ENCODE measurements at regions not wholly inside any gene's neighbourhood (a gene's known extent, or its start where the extent isn't known, plus 50 kb on each side); places are given as distances from the start of the nearest gene placed in this dataset.

- no peak for DNase-seq (ENCODE audit: low read depth)
- no peaks in the 10 kb centered on the region for H3K27me3 ChIP-seq (ENCODE audit: control insufficient read depth, insufficient read depth, low read length)
- no peaks in the 10 kb centered on the region for H3K36me3 ChIP-seq (ENCODE audit: control insufficient read depth, insufficient read depth, low read length)
- TF ChIP-seq CTCF (IDR thresholded peaks at IDR 0.05; ENCODE audit: insufficient read depth, low read length, poor library complexity, severe bottlenecking) = no peak
- H3K4me3 ChIP-seq (ENCODE audit: low read depth, low read length) = no peak overlapping the region
Observed at GRCh38 chr5:39721394-39721793, 296.6 kb upstream of the DAB2 start.

- H3K4me3 ChIP-seq (ENCODE audit: low read depth, low read length) = no peak overlapping the region
- no peaks in the 10 kb centered on the region for H3K27me3 ChIP-seq (ENCODE audit: control insufficient read depth, insufficient read depth, low read length)
- no peak for DNase-seq (ENCODE audit: low read depth)
- H3K36me3 ChIP-seq (ENCODE audit: control insufficient read depth, insufficient read depth, low read length) = no peaks in the 10 kb centered on the region
- no peak for TF ChIP-seq CTCF (IDR thresholded peaks at IDR 0.05; ENCODE audit: insufficient read depth, low read length, poor library complexity, severe bottlenecking)
Observed at GRCh38 chr5:39720136-39720535, 295.4 kb upstream of the DAB2 start.

- Histone ChIP-seq H3K36me3 (ENCODE audit: control insufficient read depth, insufficient read depth, low read length) (no peaks in the 10 kb centered on the region), H3K27me3 (ENCODE audit: control insufficient read depth, insufficient read depth, low read length) (no peaks in the 10 kb centered on the region), H3K4me3 (ENCODE audit: low read depth, low read length) (no peak overlapping the region)
- no peak for TF ChIP-seq CTCF (IDR thresholded peaks at IDR 0.05; ENCODE audit: insufficient read depth, low read length, poor library complexity, severe bottlenecking)
- no peak for DNase-seq (ENCODE audit: low read depth)
Observed at GRCh38 chr5:39717176-39717897, 292.6 kb upstream of the DAB2 start.

- Histone ChIP-seq H3K27me3 (ENCODE audit: control insufficient read depth, insufficient read depth, low read length) (no peaks in the 10 kb centered on the region), H3K36me3 (ENCODE audit: control insufficient read depth, insufficient read depth, low read length) (no peaks in the 10 kb centered on the region), H3K4me3 (ENCODE audit: low read depth, low read length) (no peak overlapping the region)
- no peak for DNase-seq (ENCODE audit: low read depth)
- peak; percentile 53 for TF ChIP-seq CTCF (IDR thresholded peaks at IDR 0.05; ENCODE audit: insufficient read depth, low read length, poor library complexity, severe bottlenecking)
Observed at GRCh38 chr5:39716532-39717028, 291.8 kb upstream of the DAB2 start.

- Histone ChIP-seq H3K36me3 (ENCODE audit: control insufficient read depth, insufficient read depth, low read length) (no peaks in the 10 kb centered on the region), H3K27me3 (ENCODE audit: control insufficient read depth, insufficient read depth, low read length) (no peaks in the 10 kb centered on the region), H3K4me3 (ENCODE audit: low read depth, low read length) (no peak overlapping the region)
- DNase-seq (ENCODE audit: low read depth) = no peak
- TF ChIP-seq CTCF (IDR thresholded peaks at IDR 0.05; ENCODE audit: insufficient read depth, low read length, poor library complexity, severe bottlenecking) = peak; percentile 65
Observed at GRCh38 chr5:39714036-39714698, 289.4 kb upstream of the DAB2 start.

All from kidney epithelial cell (primary cell).